PC-3 (cell line): ENCODE measurements at regions not wholly inside any gene's neighbourhood (a gene's known extent, or its start where the extent isn't known, plus 50 kb on each side); places are given as distances from the start of the nearest gene placed in this dataset.

Source experiments
- ATAC-seq: fragments of 200-7000 bp; cut with Tn5 transposase; 2 replicates; pipeline ENCODE4 v1.9.1; 2020; ENCODE audit warnings: mild to moderate bottlenecking, moderate library complexity
- BruUV-seq: library from RNA; stranded (reverse); fragments of 400-500 nt; replicated peaks from 2 replicates; lab custom pipeline; 2021; lab: Mats Ljungman, UMichigan
- CTCF ChIA-PET: fragments of 300-600 bp; sonication (Branson Sonifier 250); formaldehyde crosslinking; loops from one replicate; lab custom pipeline; 2022; ENCODE audit warnings: antibody characterized with exemption; lab: Charles Lee
- POLR2A ChIA-PET: fragments of 300-600 bp; sonication (Branson Sonifier 250); formaldehyde crosslinking; loops from one replicate; lab custom pipeline; 2022; ENCODE audit warnings: antibody characterized with exemption; ENCODE audit not compliant: unreplicated experiment; lab: Charles Lee
- DNase-seq: peaks from one replicate; pipeline ENCODE4 v3.0.0-alpha.2; 2015
- H2AFZ ChIP-seq: fragments of 300-600 bp; sonication (generic); 2 replicates; pipeline ENCODE4 v1.6.0; 2016; ENCODE audit warnings: antibody characterized with exemption, low read length
- H3F3A ChIP-seq: fragments of 300-600 bp; sonication (generic); one replicate; pipeline ENCODE4 v1.6.0; 2017; ENCODE audit warnings: antibody characterized with exemption, low read length, control low read depth, mild to moderate bottlenecking; ENCODE audit not compliant: unreplicated experiment
- H3K27ac ChIP-seq: fragments of 300-600 bp; sonication (generic); 2 replicates; pipeline ENCODE4 v1.5.1; 2016; ENCODE audit warnings: mild to moderate bottlenecking, low read length
- H3K27me3 ChIP-seq: fragments of 300-600 bp; sonication (generic); 2 replicates; pipeline ENCODE4 v1.6.1; 2016; ENCODE audit warnings: low read length, mixed read lengths
- H3K36me3 ChIP-seq: fragments of 300-600 bp; sonication (generic); 2 replicates; pipeline ENCODE4 v1.6.1; 2016; ENCODE audit warnings: low read depth, mixed run types, low read length, mixed read lengths
- H3K4me1 ChIP-seq: fragments of 300-600 bp; sonication (generic); 2 replicates; pipeline ENCODE4 v1.5.1; 2016; ENCODE audit warnings: low read length; ENCODE audit not compliant: insufficient read depth
- H3K4me2 ChIP-seq: fragments of 300-600 bp; sonication (generic); 2 replicates; pipeline ENCODE4 v1.6.0; 2016; ENCODE audit warnings: low read length
- H3K4me3 ChIP-seq: fragments of 300-600 bp; sonication (generic); 2 replicates; pipeline ENCODE4 v1.5.1; 2016; ENCODE audit warnings: mild to moderate bottlenecking, low read length, mixed read lengths
- H3K79me2 ChIP-seq: fragments of 300-600 bp; sonication (generic); 2 replicates; pipeline ENCODE4 v1.6.1; 2017; ENCODE audit warnings: low read length, mixed read lengths
- H3K9ac ChIP-seq: fragments of 300-600 bp; sonication (generic); 2 replicates; pipeline ENCODE4 v1.6.0; 2016; ENCODE audit warnings: mild to moderate bottlenecking, low read length
- H3K9me2 ChIP-seq: fragments of 300-600 bp; sonication (generic); replicated peaks from 2 replicates; pipeline ENCODE4 v1.6.1; 2016; ENCODE audit warnings: mixed run types, low read length, mixed read lengths
- H3K9me3 ChIP-seq: fragments of 300-600 bp; sonication (generic); 2 replicates; pipeline ENCODE4 v1.6.1; 2016; ENCODE audit warnings: low read length, mixed read lengths
- H4K20me1 ChIP-seq: fragments of 300-600 bp; sonication (generic); 2 replicates; pipeline ENCODE4 v1.6.1; 2016; ENCODE audit warnings: low read length, mixed read lengths
- CTCF ChIP-seq: fragments of 300-600 bp; sonication (generic); conservative IDR thresholded peaks from 2 replicates; pipeline ENCODE4 v1.5.1; 2017; ENCODE audit warnings: antibody characterized with exemption, low read depth, mild to moderate bottlenecking, low read length
- EZH2 ChIP-seq: fragments of 300-600 bp; sonication (generic); IDR thresholded peaks from one replicate; pipeline ENCODE4 v1.6.1; 2017; ENCODE audit warnings: antibody characterized with exemption, mild to moderate bottlenecking, low read length; ENCODE audit not compliant: unreplicated experiment
- EZH2phosphoT487 ChIP-seq: fragments of 300-600 bp; sonication (generic); IDR thresholded peaks from 2 replicates; pipeline ENCODE4 v1.6.1; 2018; ENCODE audit warnings: mild to moderate bottlenecking, antibody characterized with exemption, low read length, borderline replicate concordance
- intact Hi-C: fragments of 100-400 bp; cut with micrococcal nuclease; formaldehyde crosslinking; loops from 2 replicates; pipeline ENCODE4 v1.9.0; 2023

- Histone ChIP-seq H3K27me3 (no peaks in the 10 kb centered on the region), H3K9me3 (no peaks in the 10 kb centered on the region), H3K79me2 (no peaks in the 10 kb centered on the region), H3K27ac (no peak overlapping the region), H3K9ac (no peak overlapping the region), H3K4me1 (no peaks in the 10 kb centered on the region), H3K9me2 (no peaks in the 10 kb centered on the region), H2AFZ (no peak overlapping the region), H3F3A (no peaks in the 10 kb centered on the region), H4K20me1 (no peaks in the 10 kb centered on the region), H3K4me2 (no peak overlapping the region), H3K4me3 (no peak overlapping the region), H3K36me3 (no peaks in the 10 kb centered on the region)
- BruUV-seq = no TSS peak
- CTCF ChIA-PET = no interaction called here
- DNase-seq = no peak
- POLR2A ChIA-PET = no interaction called here
- intact Hi-C loops = no loop called here
- TF ChIP-seq EZH2 = no peak
- no peak for ATAC-seq
These were observed 115.5 kb upstream of the MARCKS start for GRCh38 chr6:113741651-113742050.

- no peaks in the 10 kb centered on the region for H3K36me3 ChIP-seq
- H3K4me3 ChIP-seq = no peak overlapping the region
- no peaks in the 10 kb centered on the region for H3K79me2 ChIP-seq
- no TSS peak for BruUV-seq
- ChIA-PET CTCF (no interaction called here), POLR2A (no interaction called here)
- H2AFZ ChIP-seq = no peak overlapping the region
- no peak for DNase-seq
- H3K9ac ChIP-seq = no peak overlapping the region
- TF ChIP-seq EZH2 = no peak
- TF ChIP-seq CTCF = no peak
- TF ChIP-seq EZH2phosphoT487 = no peak
- no peak for ATAC-seq
- H3K4me2 ChIP-seq = no peak overlapping the region
- no peaks in the 10 kb centered on the region for H3F3A ChIP-seq
- no peaks in the 10 kb centered on the region for H4K20me1 ChIP-seq
- H3K4me1 ChIP-seq = no peaks in the 10 kb centered on the region
- no peaks in the 10 kb centered on the region for H3K9me3 ChIP-seq
- H3K27ac ChIP-seq = no peak overlapping the region
- intact Hi-C loops = no loop called here
- H3K27me3 ChIP-seq = no peaks in the 10 kb centered on the region
- H3K9me2 ChIP-seq = no peaks in the 10 kb centered on the region
These were observed 114.8 kb upstream of the MARCKS start for GRCh38 chr6:113742342-113742741.

GRCh38 chr6:113744861-113745260 is 112.3 kb upstream of the MARCKS start:
- no peak for ATAC-seq
- H3K4me1 ChIP-seq = no peaks in the 10 kb centered on the region

More at GRCh38 chr6:113744861-113745260, 112.3 kb upstream of the MARCKS start:
- no peak overlapping the region for H3K27ac ChIP-seq
- no peak overlapping the region for H3K4me3 ChIP-seq
- intact Hi-C loops = no loop called here
- no peaks in the 10 kb centered on the region for H3K36me3 ChIP-seq
- H4K20me1 ChIP-seq = no peaks in the 10 kb centered on the region
- no peak overlapping the region for H3K4me2 ChIP-seq
- no peak for DNase-seq
- no TSS peak for BruUV-seq
- H3K9me3 ChIP-seq = no peaks in the 10 kb centered on the region
- TF ChIP-seq EZH2 = no peak
- TF ChIP-seq CTCF = no peak
- no peak for TF ChIP-seq EZH2phosphoT487
- H3F3A ChIP-seq = no peaks in the 10 kb centered on the region
- no peaks in the 10 kb centered on the region for H3K27me3 ChIP-seq
- no peaks in the 10 kb centered on the region for H3K9me2 ChIP-seq
- H2AFZ ChIP-seq = no peak overlapping the region
- POLR2A ChIA-PET = no interaction called here
- H3K9ac ChIP-seq = no peak overlapping the region
- CTCF ChIA-PET = no interaction called here
- no peaks in the 10 kb centered on the region for H3K79me2 ChIP-seq
